Activated CD8-positive, alpha-beta memory T cell treated with anti-CD3 and anti-CD28 coated beads for 4 hours (primary cell): ENCODE measurements at regions not wholly inside any gene's neighbourhood (a gene's known extent, or its start where the extent isn't known, plus 50 kb on each side); places are given as distances from the start of the nearest gene placed in this dataset.

ENCODE experiments used
- DNase-seq, 2 donors: peaks; one replicate each; pipeline ENCODE4 v3.0.0-alpha.2; 2020; ENCODE audit warnings: low read depth in 2 of 2

DNA sequence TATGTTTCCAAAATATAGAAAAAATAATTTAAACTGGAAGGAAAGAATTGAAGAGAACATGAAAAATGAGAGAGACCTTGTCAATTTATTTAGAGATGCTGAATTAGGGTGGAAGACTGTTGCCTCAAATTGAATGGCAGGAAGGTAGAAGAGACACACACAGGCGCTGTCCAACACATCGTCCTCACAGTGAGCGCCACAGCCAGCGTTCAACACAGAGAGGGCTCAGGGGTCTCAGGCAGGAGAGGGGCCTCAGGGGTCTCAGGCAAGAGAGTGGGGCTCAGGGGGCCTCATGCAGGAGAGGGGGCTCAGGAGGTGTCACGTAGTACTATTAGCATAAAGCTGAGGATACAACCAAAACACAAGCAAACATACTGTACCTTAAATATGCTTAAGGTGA lies 65.7 kb downstream of the TMEM18 start:
- no peak for DNase-seq

- DNase-seq = no peak
Observed at GRCh38 chr2:610491-610890, 66.7 kb downstream of the TMEM18 start.

DNA sequence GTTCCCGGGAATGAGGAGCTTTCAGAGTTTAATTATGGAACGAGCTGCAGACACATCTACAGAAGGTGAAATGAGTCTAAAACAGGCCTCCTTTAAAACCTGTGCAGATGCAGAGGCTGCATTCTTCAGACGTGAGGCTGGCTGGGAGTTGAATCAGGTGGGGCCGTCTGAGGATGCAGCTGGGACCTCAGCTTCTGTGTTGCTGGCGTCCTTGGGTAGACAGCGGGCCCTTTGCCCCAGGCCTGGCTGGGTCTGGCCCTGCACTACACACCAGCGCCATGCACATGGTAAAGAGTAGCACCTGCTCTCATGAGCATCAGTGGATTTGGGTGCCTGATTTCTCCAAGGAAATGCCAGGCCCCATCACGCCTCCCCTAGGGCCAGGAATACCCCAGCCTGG lies 67.3 kb downstream of the TMEM18 start:
- DNase-seq = no peak

DNA sequence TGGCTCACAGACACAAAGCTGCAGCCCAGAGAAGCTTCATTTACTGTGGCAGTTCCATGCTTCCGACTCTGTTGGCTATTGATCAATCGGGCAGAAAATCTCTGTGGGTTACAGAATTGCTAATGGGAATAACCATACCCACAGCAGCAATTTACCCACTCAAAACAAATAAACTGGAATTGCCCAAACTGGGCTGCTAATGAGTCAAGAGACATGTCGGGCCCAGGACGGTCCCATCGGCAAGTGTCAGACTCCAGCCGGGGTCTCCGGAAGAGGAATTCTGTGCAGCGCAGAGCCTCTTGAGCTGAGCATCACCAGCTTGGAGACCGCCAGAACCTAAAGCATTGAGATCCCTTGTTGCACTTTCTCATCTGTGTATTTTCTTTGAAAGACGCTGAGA lies 67.8 kb downstream of the TMEM18 start:
- DNase-seq = no peak

- no peak for DNase-seq
Observed at GRCh38 chr2:608711-609110, 68.5 kb downstream of the TMEM18 start.

DNA sequence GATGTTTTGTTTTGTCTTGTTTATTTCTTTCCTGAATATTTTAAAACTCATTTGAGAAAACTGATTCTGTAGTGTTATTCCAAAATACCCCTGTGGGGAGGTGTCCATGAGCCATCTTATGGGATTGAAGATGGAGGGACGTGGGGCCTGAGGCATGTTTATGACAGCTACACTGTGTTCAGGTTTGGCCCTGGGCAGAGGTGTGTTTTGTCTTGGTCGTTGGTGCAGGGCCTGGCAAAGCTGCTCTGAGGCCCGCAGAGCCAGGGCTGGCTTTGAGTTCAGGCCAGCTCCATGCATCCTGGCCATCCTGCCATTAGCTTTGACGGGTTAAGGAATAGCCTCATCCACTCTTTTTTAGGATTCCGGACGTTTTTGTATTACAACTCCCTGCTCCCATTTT lies 68.9 kb downstream of the TMEM18 start:
- no peak for DNase-seq

DNA sequence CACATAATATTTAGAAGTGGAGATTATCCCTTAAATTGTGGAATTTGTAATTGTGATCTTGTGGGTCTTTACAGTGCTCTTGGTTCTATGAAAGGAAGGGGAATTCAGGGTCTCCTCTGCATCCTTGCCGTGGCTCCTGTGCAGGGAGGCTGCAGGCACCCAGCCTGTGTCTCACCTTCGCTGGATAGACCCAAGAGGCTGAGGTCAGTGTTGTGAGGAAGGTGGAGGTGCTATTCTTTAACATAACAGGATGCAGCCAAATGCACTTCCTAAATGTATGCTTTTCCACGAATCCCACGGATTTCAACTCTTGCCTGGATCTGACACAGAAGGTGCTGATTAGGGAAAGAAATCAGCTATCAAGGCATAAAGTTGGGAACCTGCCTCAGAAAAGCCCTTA lies 69.5 kb downstream of the TMEM18 start:
- no peak for DNase-seq

GRCh38 chr2:607172-607571 lies 70.0 kb downstream of the TMEM18 start:
- no peak for DNase-seq

GRCh38 chr2:605674-606608 lies 71.3 kb downstream of the TMEM18 start:
- no peak for DNase-seq

- no peak for DNase-seq
Observed at GRCh38 chr2:604854-605524, 72.2 kb downstream of the TMEM18 start.

DNA sequence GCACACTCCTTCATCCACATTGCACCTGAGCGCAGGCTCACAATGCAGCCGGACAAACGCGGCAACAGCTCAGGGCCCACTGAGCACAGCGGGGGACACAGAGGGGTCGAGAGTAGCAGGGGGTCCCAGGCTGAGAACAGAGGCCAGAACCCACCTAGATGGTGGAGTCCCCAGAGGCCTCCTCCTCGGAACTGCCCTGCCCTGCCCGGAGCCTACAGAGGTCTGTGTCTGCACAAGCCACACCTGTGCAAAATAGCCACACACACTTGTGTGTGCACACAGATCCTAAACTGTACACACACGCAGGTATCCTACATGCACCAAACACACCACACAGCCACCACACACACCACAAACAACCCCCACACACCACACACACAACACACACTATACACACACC lies 72.8 kb downstream of the TMEM18 start:
- DNase-seq = no peak

- DNase-seq = no peak
Observed at GRCh38 chr2:603869-604268, 73.3 kb downstream of the TMEM18 start.

DNA sequence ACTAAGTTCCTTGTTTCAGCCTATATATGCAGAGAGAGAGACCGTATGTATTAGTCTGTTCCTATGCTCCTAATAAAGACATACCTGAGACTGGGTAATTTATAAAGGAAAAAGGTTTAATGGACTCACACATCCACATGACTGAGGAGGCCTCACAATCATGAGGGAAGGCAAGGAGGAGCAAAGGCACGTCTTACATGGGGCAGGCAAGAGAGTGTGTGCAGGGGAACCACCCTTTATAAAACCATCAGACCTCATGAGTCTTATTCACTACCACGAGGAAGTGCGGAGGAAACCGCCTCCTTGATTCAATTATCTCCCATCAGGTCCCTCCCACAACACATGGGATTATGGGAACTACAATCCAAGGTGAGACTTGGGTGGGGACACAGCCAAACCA lies 73.8 kb downstream of the TMEM18 start:
- no peak for DNase-seq

DNA sequence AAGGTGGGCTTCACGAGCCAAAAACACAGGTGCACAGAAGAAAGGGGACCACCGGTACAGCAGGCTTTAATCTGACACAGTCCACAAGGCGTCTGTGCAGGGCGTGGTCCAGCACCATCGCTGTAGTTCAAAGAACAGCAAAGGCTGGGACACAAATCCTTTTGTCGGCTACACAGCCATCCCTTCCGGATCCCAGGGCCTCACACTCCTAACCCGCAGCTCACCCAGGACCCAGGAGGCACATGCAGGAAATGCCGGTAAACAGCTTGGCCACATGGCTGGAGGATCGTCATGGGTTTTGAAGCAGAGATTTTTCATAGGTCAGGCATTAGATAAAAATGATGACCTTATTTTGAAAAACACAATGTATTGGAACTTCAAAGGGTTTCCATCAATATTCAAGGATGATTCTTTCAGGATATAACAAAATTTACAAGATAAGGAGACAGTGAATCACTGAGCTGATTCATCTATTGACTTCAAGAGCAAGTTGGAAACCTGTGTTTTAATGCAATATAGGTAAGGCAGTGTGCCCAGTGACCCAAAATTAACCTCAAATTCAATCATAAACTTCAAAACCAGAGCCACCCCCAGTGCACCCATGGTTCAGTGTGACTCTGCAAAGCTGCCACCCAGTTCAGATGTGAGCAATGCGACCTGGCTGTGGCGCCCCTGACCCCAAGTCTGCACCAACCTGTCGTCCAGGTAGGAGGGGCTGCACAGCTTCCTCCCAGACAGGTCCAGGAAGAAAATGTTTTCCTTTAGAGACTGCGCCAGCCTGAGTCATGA lies 74.4 kb downstream of the TMEM18 start:
- no peak for DNase-seq

DNA sequence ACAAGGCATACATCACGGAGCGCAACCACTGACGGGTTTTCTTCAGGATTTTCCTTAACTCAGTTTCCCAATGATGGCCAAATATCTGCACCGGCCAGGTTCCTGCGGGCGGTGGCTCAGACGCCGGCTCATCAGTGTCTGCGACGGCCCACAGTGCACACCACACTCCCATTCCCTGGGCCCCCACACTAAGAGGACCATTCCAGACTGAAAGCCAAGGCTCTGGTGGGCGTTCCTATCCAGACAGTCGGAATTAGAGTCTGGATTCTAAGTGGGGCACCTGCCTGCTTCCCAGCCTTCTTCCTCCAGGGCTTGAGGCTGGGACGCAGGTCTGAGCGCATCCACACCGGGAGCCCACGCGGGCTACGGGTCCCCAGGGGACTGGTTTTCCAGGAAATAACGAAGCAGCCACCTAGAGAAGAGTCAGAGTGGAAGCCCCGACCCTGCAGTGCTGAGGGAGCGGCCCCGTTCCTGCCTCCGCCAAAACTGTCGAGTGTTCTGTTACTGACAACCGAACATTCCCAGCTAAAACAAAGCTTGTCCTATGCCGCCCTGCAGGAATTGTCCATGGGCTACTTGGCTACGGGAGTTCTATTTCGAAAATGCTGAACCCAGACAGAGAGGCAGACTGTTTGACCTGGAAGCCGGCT lies 75.3 kb downstream of the TMEM18 start:
- DNase-seq = no peak

GRCh38 chr2:601387-601698 lies 75.9 kb downstream of the TMEM18 start:
- DNase-seq = no peak

DNA sequence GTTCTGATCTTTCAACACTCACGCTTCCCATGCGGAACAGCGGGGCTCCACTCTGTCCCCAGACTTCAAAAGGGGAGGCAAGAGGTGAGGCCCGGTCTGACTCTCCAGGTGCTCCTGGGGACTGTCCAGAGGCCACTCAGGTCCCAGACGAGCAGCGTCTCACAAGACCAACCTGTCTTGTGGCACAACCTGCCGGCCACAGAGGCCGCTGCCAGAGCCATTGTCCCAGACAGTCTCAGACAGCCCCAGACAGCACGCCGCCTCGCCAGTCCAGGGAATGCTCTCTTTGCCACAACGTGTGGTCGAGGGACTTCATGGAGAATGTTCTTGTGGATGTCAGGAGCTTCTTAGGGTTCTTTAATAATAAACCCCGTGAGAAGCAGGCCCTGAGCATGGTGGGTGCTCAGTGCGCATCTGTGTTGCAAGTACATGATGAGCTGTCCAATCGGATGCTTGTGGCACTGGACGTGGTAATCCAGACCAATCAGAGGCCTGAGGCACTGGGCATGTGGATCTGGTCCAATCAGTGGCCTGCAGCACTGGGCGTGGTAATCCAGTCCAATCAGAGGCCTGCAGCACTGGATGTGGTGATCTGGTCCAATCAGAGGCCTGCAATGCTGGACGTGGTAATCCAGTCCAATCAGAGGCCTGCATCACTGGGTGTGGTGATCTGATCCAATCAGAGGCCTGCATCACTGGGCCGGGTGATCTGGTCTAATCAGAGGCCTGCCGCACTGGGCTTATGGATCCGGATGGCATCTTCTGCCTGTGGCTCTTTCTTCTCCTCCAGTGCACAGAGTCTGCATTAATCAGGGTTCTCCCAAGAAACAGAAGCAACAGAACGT lies 76.4 kb downstream of the TMEM18 start:
- no peak for DNase-seq

DNA sequence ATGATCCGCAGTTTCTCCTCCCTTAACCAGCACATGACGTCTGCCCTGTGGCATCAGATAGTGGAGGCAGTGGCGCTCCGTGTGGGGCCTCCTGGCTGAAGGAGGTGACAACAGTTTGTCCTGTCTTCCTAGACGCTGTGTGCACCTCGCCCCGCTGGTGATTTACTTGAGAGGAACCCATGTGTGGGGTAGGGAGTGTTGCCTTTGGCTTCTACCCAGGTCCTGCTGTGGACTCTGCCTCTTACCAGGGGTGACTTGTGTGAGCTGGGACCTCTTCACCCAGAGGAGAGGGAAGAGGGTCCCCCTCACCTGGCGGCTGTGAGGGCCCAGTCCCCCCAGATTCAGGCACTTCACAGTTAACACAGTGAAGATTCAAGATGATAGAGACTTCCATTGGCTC lies 77.6 kb downstream of the TMEM18 start:
- DNase-seq = no peak

DNA sequence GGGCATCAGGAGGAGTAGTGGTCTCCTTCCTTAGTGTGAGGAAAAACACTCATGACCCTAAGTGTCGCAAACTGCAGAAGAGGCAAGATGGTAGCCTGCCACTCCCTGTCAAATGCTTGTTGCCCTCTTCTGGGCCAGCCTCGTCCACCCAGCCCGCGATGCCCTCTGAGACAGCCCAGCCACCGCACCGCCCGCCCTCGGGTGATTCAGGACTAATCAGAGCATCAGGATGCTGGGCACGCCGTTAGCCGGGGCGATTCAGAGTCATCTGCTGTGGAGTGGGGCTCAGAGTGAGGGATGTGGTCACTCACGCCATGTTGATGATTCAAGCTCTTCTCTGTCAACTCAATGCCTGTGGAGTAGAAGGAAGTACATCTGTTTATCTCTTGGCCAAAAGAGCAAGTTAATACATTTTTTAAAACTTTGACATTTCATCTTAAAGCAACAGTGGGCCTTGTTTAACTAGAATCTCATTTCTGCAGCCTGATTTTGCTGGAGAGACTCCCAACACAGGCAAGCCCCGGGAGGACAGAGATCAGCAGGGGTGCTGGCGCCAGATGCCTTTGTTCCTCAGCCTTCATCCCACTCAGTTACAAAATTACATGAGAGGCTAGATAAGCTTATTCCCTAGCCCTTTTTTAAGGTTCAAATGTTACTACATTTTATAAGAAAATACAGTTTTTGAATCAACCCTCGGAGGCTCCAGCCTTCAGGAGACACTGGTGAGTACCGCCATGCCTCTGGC lies 79.0 kb downstream of the TMEM18 start:
- DNase-seq = no peak

GRCh38 chr2:595831-596592 lies 81.2 kb downstream of the TMEM18 start:
- DNase-seq = no peak
